RWPE1 (cell line): ENCODE measurements at regions not wholly inside any gene's neighbourhood (a gene's known extent, or its start where the extent isn't known, plus 50 kb on each side); places are given as distances from the start of the nearest gene placed in this dataset.

Experiments used
- CTCF ChIA-PET: fragments of 350-600 bp; sonication (Branson Sonifier 250); formaldehyde crosslinking; extraction: SDS; loops from one replicate; lab custom pipeline; 2021; lab: Yijun Ruan, JAX
- POLR2A ChIA-PET: fragments of 400-600 bp; formaldehyde crosslinking; extraction: SDS; loops from one replicate; lab custom pipeline; 2020; ENCODE audit warnings: antibody characterized with exemption; ENCODE audit not compliant: low non-redundant PET; lab: Yijun Ruan, JAX
- DNase-seq: peaks from one replicate; pipeline ENCODE4 v3.0.0; 2012; ENCODE audit warnings: low spot score
- H3K27ac ChIP-seq: fragments of 450-650 bp; 2 replicates; pipeline ENCODE4 v1.5.1; 2017
- TF ChIP-seq, protein P1 (sequence below): fragments of 450-650 bp; conservative IDR thresholded peaks from 2 replicates; pipeline ENCODE4 v1.5.1; 2017; ENCODE audit warnings: low read depth, mild to moderate bottlenecking

DNA sequence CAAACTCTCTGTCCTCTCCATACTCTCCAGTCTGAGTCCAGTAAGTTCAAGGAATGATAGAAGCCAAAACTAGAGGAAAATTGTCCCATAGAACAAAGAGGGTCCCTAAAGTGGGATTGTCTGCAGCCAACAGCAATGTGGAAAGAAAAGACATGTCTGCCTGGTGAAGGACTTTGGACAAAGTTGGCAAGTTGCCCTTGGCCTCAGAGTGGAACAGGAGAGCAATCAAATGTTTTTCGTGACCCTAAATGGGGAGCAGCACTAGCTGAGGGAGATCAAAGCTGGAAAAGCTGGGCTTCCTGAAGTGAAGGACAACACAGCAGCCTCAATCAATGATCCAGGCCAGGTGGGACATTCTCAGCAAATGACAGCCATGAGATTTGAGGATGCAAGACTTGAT is 183.5 kb downstream of the CHD9NB start:
- CTCF ChIA-PET, result no interaction called here
- no peak for DNase-seq
- TF ChIP-seq, protein P1, sequence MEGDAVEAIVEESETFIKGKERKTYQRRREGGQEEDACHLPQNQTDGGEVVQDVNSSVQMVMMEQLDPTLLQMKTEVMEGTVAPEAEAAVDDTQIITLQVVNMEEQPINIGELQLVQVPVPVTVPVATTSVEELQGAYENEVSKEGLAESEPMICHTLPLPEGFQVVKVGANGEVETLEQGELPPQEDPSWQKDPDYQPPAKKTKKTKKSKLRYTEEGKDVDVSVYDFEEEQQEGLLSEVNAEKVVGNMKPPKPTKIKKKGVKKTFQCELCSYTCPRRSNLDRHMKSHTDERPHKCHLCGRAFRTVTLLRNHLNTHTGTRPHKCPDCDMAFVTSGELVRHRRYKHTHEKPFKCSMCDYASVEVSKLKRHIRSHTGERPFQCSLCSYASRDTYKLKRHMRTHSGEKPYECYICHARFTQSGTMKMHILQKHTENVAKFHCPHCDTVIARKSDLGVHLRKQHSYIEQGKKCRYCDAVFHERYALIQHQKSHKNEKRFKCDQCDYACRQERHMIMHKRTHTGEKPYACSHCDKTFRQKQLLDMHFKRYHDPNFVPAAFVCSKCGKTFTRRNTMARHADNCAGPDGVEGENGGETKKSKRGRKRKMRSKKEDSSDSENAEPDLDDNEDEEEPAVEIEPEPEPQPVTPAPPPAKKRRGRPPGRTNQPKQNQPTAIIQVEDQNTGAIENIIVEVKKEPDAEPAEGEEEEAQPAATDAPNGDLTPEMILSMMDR, result no peak
- POLR2A ChIA-PET, result no interaction called here
- no peak overlapping the region for H3K27ac ChIP-seq

DNA sequence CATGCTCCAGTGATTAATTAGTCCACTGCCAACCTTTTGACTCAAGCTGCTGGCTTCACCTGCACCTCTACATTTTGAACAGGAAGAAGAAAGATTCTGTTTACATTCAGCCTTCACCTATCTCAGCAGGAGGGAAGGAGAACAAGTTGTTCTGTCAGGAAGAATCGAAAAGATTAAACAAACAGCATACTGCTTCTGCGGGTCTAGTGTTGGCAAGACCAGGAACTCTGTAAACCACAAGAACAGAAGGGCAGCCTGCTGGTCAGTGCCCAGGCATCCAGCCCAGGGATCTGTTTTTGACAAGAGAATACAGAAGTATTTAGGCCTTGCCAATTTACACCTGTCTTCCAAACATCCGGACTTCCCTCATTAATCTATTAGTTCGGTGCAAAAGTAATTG is 189.7 kb downstream of the CHD9NB start:
- ChIA-PET CTCF (no interaction called here), POLR2A (no interaction called here)
- no peak overlapping the region for H3K27ac ChIP-seq
- DNase-seq, result no peak
- TF ChIP-seq, protein P1, result no peak

DNA sequence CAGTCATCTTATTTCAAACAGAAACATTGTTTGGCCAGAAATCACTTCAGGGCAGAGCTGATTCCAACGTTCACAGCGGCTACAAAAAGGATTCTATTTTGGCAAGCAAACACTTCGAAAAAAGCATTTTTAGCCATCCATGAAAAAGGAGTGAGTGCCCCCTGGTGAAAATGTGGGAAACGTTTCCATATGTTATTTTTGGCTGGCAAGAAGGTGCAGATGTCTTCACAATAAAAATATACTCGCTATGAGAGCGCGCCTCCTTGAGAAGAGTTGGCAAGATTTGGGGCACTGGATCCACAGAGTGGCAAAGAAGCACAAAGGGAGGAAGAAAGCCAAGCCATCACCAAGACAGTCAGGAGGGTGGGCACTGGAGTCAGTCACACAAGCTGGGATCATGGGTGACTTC is 191.1 kb downstream of the CHD9NB start:
- DNase-seq, result peak; percentile 23
- ChIA-PET POLR2A (no interaction called here), CTCF (interaction anchor here (0.6 to 1.5 kb wide), 5 partner anchors 40 to 670 kb away, joined by 3 to 10 read pairs (median 3); no protein-coding TSS in a partner anchor)
- no peak overlapping the region for H3K27ac ChIP-seq
- TF ChIP-seq, protein P1, result no peak

DNA sequence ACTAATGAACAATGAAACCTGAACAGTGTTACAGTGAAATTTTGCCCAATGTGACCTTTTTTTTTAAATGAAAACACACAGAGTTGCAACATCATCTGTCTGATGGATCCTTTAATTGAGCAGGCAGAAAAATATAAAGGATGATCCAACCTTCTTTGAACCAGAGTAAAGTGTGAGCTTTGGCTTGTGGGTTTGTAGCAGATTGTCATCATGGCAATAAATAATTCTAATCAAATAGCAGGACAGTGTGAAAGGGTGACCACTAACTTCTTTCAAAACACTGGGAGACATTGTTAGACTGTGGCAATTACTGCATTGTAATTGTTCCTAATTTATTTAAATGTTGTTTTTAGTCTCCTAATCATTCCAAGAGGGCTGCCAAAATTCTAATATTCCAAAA is 197.2 kb downstream of the CHD9NB start:
- DNase-seq, result no peak
- CTCF ChIA-PET, result no interaction called here
- TF ChIP-seq, protein P1, result no peak
- H3K27ac ChIP-seq, result no peak overlapping the region
- POLR2A ChIA-PET, result no interaction called here

DNA sequence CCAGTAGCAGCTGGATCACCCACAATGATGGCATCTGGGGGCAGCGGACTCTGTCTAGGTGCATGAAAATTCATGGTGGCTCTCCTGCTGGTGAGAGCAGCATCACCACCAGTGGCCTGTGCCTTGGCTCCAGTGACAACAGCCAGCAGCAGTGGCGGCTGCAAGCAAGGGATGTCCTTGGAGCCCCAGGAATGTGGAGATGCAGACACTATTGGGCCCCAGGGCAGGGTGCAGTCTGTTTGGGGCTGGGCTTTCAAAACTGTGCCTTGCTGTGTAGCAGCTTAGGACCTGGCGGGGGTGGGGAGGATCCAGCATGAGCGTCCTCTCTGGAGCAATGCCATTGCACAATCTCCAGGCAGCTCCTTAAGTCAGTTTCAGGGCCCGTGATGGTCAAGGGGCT is 199.7 kb downstream of the CHD9NB start:
- POLR2A ChIA-PET, result no interaction called here
- DNase-seq, result no peak
- no peak overlapping the region for H3K27ac ChIP-seq
- CTCF ChIA-PET, result no interaction called here
- TF ChIP-seq, protein P1, result no peak

DNA sequence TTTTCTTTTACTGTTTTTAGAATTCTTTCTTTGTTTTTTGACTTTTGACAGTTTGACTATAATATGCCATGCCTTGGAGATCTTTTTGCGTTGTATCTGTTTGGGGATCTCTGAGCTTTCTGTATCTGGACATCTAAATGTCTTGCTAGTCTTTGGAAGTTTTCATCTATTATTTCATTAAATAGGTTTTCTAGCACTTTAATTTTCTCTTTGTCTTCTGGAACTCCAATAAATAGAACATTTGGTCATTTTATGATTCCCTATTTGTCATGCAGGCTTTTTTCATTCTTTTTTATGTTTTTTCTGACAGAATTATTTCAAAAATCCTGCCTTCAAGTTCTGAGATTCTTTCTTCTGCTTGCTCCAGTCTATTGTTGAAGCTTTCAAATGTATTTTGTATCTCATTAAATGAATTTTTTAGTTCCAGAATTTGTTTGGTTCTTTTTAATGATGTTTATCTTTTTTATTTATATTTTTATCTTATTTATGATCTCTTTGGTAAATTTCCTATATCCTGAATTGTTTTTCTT is 201.4 kb downstream of the CHD9NB start:
- TF ChIP-seq, protein P1, result no peak
- ChIA-PET CTCF (interaction anchor here (0.7 to 1.1 kb wide), 2 partner anchors 14 to 208 kb away, joined by 4 to 5 read pairs; no protein-coding TSS in a partner anchor), POLR2A (no interaction called here)
- no peak for DNase-seq
- no peak overlapping the region for H3K27ac ChIP-seq

DNA sequence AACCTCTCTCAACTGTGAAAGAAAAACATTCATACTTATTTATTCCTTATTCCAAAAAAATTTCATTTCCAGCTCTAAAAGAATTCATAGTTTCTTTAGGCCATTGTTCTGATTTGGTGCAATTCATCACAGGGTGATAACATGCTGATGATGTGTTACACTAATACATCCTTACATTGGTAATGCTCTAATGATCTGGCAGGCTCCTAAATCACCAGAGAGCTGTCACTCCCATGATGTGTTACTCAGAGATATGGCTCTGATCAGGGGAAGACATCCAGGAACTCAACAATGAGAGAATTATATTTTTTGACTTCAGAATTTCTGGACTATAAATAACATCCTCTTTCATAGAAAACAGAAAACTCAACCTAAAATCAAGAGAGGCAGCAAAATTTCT is 209.3 kb downstream of the CHD9NB start:
- TF ChIP-seq, protein P1, result no peak
- POLR2A ChIA-PET, result interaction anchor here (0.5 kb wide), 1 partner anchor 34 kb away, joined by 3 read pairs; no protein-coding TSS in a partner anchor
- CTCF ChIA-PET, result no interaction called here
- DNase-seq, result no peak
- no peak overlapping the region for H3K27ac ChIP-seq
